ENCODE measurements at regions not wholly inside any gene's neighbourhood (a gene's known extent, or its start where the extent isn't known, plus 50 kb on each side); places are given as distances from the start of the nearest gene placed in this dataset.
"Not testable (repeated sequence)": the region's sequence is repeated elsewhere in the genome, so short reads cannot be mapped to it uniquely, and the experiment has no call there.

- DNase-seq (ENCODE audit: low read depth in 2 of 2) = no peak
These were observed 250.3 kb downstream of the MYCN start for GRCh38 chr2:16190446-16191270.

DNA sequence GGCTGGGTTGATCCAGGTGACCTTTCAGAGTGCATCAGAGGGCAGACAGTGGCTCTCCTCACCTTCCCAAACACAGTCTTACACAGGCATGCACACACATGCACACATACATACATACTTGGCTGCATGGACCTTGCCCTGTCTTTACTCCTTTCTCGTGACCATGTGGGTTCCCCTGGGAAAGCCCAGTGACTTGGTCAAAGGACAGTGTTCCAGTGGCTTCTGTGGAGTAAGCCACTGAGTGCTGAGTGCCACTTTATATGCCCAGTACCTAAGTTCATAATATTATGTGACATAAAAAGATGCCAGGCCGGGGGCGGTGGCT lies 249.4 kb downstream of the MYCN start:
- DNase-seq (ENCODE audit: low read depth in 2 of 2) = no peak

DNA sequence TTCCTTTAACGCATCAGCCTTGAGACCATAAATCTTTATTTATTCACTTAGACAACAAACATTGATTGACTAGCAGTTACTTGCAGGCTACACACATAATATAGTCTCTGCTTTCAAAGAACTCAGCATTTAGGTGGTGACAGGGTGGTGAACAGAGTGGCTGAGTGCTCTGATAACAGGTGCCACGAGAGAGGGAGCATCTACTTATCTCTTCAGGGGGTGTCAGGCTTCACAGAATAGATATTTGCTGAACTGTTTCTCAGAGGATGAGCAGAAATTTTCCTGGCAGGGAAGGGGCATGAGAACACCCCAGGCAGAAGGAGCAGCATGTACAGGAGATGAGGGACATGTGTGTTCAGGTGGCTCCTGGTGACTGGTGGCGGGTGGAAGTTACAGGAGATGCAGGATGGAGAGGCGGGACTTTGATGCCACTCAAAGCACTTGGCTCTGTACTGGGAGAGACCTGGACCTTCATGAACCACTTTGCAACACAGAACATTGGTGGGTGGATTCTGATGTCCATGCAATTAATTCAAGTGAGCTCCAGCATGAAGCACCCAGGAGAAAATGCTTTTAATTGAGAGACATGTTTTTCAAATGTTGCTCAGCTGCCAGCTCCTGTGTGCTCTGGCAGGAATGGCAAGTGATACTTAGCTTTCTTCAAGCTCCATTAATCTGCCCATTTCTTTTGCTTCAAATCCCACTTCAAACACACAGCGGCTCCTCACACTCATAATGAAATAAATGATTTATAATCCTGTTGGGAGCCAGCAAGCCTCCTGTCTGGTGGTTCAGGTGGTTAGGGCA lies 248.9 kb downstream of the MYCN start:
- no peak for DNase-seq (ENCODE audit: low read depth in 2 of 2)

GRCh38 chr2:16188261-16188890 lies 248.0 kb downstream of the MYCN start:
- no peak for DNase-seq (ENCODE audit: low read depth in 2 of 2)

GRCh38 chr2:16187482-16187817 lies 247.1 kb downstream of the MYCN start:
- DNase-seq (ENCODE audit: low read depth in 2 of 2) = no peak

- DNase-seq (ENCODE audit: low read depth in 2 of 2) = no peak
These were observed 246.5 kb downstream of the MYCN start for GRCh38 chr2:16186661-16187481.

GRCh38 chr2:16185801-16186272 lies 245.5 kb downstream of the MYCN start:
- no peak for DNase-seq (ENCODE audit: low read depth in 2 of 2)

GRCh38 chr2:16184945-16185660 lies 244.8 kb downstream of the MYCN start:
- DNase-seq (ENCODE audit: low read depth in 2 of 2) = no peak

DNA sequence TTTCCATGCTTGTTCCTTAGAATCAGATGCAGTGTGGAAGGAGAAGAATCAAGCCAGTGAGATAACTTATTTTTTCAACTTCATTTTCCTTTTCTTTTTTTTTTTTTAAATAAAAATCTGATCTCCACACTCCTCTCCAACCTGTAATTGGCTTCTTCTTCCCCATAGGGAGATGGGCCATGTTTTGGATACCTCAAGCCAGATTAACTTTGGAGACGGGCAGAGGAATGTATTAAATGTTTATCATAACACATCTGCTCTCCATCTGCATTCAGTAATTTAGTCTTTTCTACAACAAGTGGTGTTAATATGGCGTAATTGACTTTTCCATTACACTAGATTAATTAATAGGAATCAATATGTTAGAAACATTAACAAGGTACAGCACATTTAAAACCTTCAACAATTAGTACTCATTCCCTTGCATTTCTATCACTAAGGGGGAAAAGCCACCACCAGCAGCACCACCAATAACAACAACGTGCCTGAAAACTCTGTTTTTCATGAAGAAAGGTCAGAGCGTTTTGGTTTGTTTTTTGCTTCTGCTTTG lies 244.1 kb downstream of the MYCN start:
- no peak for DNase-seq (ENCODE audit: low read depth in 2 of 2)

DNA sequence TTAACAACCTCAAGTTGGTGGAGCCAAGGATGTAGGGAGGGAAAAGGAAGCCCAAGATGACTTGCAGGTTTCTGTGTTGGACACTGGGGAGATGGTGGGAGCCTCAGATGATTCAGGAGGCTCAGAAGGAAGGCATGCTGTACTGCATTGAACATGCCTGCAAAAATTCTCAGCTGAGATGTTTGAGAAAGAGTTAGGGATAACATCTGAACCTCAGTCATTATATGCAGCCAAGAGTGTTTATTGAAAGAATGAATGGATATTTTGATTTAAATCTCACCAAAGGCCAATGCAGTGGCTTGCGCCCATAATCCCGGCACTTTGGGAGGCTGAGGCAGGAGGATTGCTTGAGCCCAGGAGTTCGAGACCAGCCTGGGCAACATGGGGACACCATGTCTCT lies 243.0 kb downstream of the MYCN start:
- no peak for DNase-seq (ENCODE audit: low read depth in 2 of 2)

DNA sequence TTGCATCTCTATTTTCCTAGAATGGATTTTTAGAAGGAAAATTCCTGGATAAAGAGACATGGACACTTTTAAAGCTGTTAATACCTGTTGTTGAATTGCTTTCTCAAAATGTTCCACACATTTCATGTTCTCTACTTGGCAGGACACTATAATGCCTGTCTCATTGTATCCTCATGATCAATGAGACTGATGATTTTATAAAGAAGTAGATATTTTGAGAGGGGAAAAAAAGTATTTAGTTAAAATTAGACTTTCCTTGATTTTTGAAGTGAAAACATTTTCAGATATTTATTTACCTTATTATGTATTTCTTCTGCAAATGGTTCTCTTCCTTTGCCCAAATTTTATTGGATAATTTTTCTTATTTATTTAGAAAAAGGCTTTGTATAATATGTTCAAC lies 242.5 kb downstream of the MYCN start:
- no peak for DNase-seq (ENCODE audit: low read depth in 2 of 2)

DNA sequence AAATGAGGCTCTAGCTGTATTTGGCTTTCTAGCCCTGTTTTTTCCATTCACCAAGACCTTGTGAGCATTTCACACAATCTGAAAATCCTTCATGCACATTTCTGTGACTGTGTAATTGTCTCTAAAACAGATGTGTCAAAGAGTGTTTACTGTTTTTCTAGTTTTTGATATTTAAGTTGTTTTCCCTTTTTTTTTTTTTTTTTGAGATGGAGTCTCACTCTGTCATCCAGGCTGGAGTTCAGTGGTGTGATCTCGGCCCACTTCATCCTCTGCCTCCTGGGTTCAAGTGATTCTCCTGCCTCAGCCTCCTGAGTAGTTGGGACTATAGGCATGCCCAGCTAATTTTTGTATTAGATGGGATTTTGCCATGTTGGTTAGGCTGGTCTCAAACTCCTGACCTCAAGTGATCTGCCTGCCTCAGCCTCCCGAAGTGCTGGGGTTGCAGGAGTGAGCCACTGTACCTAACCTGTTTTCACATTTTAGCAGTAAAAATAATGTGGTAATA lies 242.0 kb downstream of the MYCN start:
- DNase-seq (ENCODE audit: low read depth in 2 of 2) = not testable (repeated sequence)

DNA sequence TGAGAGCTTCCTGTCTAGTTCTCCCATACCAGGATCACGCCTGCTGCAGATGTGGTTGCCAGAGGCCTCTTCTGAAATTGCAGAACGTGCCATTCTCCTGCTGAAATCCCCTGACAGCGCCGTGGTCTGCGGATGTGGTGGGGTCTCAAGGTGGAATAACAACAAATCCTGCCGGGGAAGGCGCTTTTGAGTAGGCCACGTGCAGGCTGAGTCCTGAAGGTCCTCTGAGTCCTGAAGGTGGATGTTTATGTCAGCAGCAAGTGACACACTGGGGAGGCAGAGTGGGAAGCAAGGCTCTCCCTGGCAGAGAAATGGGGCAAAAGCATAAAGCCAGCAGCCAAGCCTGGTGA lies 241.4 kb downstream of the MYCN start:
- DNase-seq (ENCODE audit: low read depth in 2 of 2) = no peak

DNA sequence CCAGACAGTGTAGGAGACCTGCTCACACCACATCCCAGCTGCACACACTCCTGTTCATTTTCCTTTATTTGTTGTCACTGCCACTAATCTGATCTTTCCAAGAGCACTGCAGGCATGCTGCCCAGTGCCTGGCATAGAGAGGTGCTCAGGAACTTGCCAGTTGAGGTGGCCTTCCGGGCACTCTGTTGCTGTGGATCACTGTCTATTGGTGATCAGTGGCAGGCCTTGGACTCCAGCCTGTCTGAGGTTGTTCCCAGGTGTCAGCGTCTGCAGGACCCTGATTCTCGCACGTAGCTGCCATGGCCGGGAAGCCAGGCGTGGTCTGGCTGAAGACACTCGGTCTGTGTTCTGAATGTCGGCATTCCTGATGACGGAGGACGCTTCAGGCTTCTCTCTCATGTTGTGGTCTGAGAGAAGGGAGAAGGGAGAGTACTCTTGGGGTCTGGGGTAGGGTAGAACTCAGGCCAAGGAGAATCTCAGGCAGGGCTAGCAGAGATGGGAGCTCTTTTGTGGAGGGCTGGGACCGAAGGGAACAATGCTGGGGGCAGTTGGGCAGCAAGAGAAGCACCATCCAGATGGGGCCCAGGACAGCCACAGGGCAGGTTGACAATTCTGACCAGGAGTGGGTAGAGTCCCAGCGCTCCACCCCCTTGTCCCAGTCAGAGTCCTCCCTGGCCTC lies 240.9 kb downstream of the MYCN start:
- DNase-seq (ENCODE audit: low read depth in 2 of 2) = no peak

GRCh38 chr2:16180631-16181030 lies 240.3 kb downstream of the MYCN start:
- no peak for DNase-seq (ENCODE audit: low read depth in 2 of 2)

DNA sequence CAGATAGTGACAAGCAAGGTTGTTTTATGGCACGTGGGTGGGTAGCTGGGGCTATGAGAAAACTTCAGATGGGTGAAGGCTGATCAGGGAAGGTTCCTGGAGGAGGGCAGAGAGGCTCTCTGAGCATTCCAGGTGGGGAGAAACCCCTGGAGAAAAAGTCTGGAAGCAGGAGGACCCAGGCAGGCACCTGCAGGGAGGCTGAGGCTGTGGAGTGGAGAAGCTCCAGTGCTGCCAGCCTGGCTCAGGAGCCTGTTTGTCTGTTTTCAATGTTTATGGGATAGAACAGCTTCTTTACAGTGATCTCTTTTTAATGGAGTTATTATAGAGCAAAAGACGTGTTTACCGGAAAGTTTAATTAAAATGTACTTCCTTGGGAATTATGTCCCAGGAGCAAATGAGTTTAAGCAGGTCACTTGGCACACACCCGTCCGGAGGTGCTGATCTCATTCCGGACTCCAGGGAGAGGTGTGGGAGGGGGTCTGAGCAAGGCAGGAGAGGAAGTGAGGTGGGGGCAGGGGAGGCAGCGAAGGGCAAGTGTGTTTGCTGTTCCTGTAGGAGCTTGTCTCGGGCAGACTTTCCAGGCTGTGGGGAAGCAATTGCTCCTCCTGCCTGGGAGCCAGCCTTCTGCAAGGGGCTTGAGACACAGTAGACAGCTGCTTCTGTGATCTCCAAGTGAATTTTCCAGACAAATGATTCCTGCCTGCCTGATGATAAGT lies 239.5 kb downstream of the MYCN start:
- no peak for DNase-seq (ENCODE audit: low read depth in 2 of 2)

- no peak for DNase-seq (ENCODE audit: low read depth in 2 of 2)
These were observed 238.3 kb downstream of the MYCN start for GRCh38 chr2:16178551-16179130.

GRCh38 chr2:16177671-16178180 lies 237.4 kb downstream of the MYCN start:
- DNase-seq (ENCODE audit: low read depth in 2 of 2) = no peak

DNA sequence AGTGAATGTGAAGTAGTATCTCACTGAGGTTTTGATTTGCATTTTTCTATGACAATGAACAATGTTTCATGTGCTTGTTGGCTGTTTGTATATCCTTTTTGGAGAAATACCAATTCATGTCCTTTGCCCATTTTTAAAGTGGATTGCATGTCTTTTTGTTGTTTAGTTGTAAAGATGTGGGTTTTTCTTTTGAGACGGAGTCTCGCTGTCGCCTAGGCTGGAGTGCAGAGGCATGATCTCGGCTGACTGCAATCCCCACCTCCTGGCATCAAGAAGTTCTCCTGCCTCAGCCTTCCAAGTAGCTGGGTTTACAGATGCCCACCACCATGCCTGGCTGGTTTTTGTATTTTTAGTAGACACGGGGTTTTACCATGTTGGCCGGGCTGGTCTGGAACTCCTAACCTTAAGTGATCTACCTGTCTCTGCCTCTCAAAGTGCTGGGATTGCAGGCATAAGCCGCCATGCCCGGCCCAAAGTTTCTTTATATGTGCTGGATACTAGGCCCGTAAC lies 236.7 kb downstream of the MYCN start:
- no peak for DNase-seq (ENCODE audit: low read depth in 2 of 2)

Measured in stimulated activated CD4-positive, alpha-beta T cell treated with anti-CD3 and anti-CD28 coated beads, Interleukin-1b, Interleukin-23, amount 100 ng/mL, for 1 hour (primary cell).